ENCODE measurements at regions not wholly inside any gene's neighbourhood (a gene's known extent, or its start where the extent isn't known, plus 50 kb on each side); places are given as distances from the start of the nearest gene placed in this dataset.

DNA sequence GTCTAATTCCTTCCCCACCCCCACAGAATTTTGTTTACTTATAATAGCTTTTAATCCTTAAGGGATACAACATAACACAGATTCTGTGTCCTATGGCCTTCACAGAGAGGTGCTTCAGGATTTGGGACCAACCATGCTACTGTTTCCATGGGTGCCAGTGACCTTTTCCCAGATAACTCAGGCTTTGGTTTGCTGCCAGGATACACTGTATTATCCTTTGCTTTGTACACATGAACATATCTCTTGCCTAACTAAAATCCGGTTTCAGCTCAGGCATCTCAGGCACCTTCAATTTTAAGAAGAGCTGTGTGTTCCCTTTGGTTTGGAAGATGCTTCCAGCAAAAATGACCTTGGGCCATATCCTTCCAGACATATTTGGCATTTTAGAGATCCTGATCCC, 428.4 kb upstream of the CDH5 start:
- DNase-seq, result no peak

DNA sequence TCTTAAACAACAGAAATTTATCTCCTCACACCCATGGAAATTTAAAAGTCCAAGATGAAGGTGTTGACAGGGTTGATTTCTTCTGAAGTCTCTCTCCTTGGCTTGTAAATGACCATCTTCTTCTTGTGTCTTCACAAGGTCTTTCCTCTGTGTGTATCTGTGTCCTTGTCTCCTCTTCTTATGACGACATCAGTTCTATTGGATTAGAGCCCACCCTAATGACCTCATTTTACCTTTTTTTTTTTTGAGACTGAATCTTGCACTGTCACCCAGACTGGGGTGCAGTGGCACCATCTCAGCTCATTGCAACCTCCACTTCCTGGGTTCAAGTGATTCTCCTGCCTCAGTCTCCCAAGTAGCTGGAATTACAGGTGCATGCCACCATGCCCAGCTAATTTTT, 429.0 kb upstream of the CDH5 start:
- no peak for DNase-seq

DNA sequence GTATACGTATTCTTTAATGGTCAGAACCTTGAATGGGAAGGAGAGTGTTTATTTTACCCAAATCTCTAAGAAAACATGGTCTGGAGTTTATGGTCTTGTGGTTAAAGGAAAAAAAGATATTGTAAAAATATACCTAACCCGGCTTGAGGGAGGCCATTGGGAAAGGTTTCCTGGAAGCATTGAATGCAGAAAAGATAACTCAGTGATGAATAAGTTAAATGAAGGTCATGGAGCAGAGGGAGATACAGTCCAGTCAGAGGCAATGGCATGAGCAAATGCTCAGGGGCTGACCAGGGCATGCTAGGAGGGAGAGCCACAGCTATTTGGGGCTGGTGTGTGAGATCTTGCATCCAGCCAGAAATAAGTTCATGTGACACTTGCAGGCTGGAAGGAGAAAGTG, 430.4 kb upstream of the CDH5 start:
- no peak for DNase-seq

GRCh38 chr16:65934443-65934842, 432.0 kb upstream of the CDH5 start:
- DNase-seq, result no peak

DNA sequence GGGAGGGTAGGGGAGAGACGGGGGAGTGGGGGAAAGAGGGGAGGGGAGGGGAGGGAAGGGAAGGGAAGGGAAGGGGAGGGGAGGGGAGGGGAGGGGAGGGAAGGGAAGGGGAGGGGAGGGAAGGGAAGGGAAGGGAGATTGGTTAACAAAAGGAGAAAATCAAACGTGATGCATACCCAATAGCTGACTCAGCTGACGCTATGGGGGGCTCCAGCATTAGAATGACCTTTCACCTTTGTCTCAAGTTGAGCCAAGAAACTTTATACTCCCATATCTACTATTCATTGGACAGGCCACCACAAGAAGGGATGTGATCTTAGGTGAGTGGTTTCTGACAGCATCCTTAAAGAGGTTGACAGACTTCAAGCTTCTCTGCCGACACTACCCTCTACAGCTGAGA, 432.8 kb upstream of the CDH5 start:
- DNase-seq, result no peak

- DNase-seq, result no peak
These were observed 434.0 kb upstream of the CDH5 start for GRCh38 chr16:65932350-65933072.

GRCh38 chr16:65922923-65923322, 443.6 kb upstream of the CDH5 start:
- no peak for DNase-seq

DNA sequence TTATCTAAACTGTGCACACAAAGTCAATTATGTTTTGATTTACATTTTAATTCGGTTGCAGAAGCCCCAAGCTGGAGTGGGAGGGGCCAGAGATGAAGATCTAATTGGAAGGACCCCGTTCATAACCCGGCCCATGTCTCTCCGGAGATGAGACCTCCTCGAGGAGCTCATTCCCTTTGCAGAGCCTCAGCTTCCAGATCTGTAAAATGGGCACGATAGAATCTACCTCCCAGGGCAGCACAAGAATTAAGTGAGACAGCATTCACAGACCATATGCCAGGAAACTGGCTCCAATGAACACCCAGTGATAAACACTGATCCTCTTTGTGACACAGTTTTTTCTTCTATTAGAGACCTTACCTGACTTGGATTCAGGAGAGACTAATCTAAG, 446.5 kb upstream of the CDH5 start:
- DNase-seq, result no peak

GRCh38 chr16:65919145-65919985, 447.1 kb upstream of the CDH5 start:
- DNase-seq, result no peak

GRCh38 chr16:65917466-65917865, 449.0 kb upstream of the CDH5 start:
- DNase-seq, result no peak

GRCh38 chr16:65916995-65917394, 449.5 kb upstream of the CDH5 start:
- DNase-seq, result no peak

GRCh38 chr16:65910291-65910690, 456.2 kb upstream of the CDH5 start:
- DNase-seq, result no peak

GRCh38 chr16:65909310-65910050, 457.0 kb upstream of the CDH5 start:
- no peak for DNase-seq

GRCh38 chr16:65908568-65908967, 457.9 kb upstream of the CDH5 start:
- no peak for DNase-seq

DNA sequence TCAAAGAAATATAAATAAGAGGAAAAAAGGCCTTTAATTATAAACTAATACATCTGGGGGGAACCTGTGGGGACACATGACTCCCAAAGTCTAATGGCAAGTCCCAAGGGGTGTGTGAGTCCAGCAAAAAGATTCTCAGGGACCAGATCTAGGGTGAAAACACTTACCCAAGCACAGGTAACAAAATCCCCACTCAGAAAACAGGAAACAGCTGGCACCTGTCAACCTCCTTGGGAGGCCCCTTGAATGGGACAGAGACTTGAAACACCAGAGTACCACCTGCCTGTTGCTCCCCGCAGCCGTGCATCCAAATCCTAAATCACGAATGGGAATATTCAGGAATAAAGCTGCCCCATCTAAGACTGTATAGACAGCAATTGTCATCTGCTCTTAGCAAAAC, 461.2 kb upstream of the CDH5 start:
- DNase-seq, result no peak

GRCh38 chr16:65896448-65897153, 469.9 kb upstream of the CDH5 start:
- no peak for DNase-seq

GRCh38 chr16:65895906-65896305, 470.6 kb upstream of the CDH5 start:
- DNase-seq, result no peak

- no peak for DNase-seq
These were observed 471.0 kb upstream of the CDH5 start for GRCh38 chr16:65895486-65895885.

GRCh38 chr16:65890203-65890602, 476.3 kb upstream of the CDH5 start:
- DNase-seq, result no peak

DNA sequence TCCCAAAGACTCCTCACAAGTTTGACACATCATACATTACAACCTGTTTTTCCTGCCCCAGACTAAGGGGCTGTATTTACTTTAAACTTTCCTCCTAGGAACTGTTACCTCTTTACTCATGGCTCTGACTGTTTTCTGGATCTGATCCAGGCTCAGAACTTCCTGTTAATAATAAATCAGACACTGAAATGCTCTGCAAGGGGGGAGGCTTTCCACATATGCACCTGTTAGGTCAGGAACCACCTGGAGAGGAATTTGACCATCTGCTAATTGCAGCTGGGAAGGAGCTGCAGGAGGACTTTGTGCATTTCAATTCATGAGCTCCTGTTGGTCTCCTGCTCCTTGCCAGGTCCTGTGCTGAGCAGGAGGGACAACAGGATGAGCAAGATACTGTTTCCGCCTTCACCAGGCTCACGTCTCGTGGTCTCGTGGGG, 476.9 kb upstream of the CDH5 start:
- DNase-seq, result no peak

GRCh38 chr16:65888201-65888600, 478.3 kb upstream of the CDH5 start:
- no peak for DNase-seq

DNA sequence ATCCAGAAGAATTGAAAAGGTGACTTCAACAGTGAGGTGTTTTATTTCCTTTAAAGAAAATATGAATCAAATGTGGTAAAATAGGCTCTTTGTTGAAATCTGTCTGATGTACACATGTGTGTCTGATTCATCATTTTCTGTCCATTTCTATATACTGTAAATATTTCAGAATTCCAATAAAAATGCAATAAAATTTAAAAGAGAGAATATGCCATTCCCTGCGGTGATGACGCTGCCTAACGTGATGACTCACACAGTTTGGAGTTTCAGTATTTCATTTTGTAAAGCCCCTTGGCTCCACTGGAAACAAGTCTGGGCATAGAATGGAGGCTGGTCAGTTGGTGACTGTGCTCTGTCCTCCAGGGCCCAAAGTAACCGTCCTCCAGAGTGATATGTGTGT, 482.5 kb upstream of the CDH5 start:
- no peak for DNase-seq

- no peak for DNase-seq
These were observed 488.1 kb upstream of the CDH5 start for GRCh38 chr16:65878347-65878746.
